CD14-positive monocyte (primary cell): ENCODE measurements at regions not wholly inside any gene's neighbourhood (a gene's known extent, or its start where the extent isn't known, plus 50 kb on each side); places are given as distances from the start of the nearest gene placed in this dataset.
A peak's percentile ranks its signal among the peaks of the same experiment; 100 is the strongest.

Experiments used
- DNase-seq, 3 donors: peaks; one replicate each; pipeline ENCODE4 v3.0.0-alpha.2; 2011 to 2022
- H2AFZ ChIP-seq: 2 replicates; pipeline ENCODE4 v1.6.0; 2012; ENCODE audit warnings: mild to moderate bottlenecking, low read depth, low read length, inconsistent platforms; ENCODE audit not compliant: insufficient read depth, poor library complexity, severe bottlenecking
- H3K27ac ChIP-seq, 2 donors: 1 replicate in 1 of 2; 2 replicates in 1 of 2; pipeline ENCODE4 v1.5.1; 2012 to 2013; ENCODE audit warnings: low read length in 2 of 2, control low read depth in 1 of 2, inconsistent platforms in 1 of 2, low read depth in 1 of 2, mild to moderate bottlenecking in 1 of 2
- H3K27me3 ChIP-seq, 2 donors: one replicate each; pipeline versions ENCODE4 v1.6.0 to v1.6.1; 2011 to 2013; ENCODE audit warnings: low read length in 2 of 2; ENCODE audit not compliant: control insufficient read depth in 2 of 2, insufficient read depth in 2 of 2
- H3K36me3 ChIP-seq, 2 donors: replicated peaks in 1 of 2; 1 replicate in 1 of 2; 2 replicates in 1 of 2; pipeline versions ENCODE4 v1.5.1 to v1.6.1; 2012 to 2013; ENCODE audit warnings: low read length in 2 of 2, control low read depth in 1 of 2, inconsistent platforms in 1 of 2, mild to moderate bottlenecking in 1 of 2; ENCODE audit not compliant: insufficient read depth in 2 of 2, control insufficient read depth in 1 of 2
- H3K4me1 ChIP-seq, 2 donors: 1 replicate in 1 of 2; 2 replicates in 1 of 2; pipeline versions ENCODE4 v1.5.1 to v1.6.1; 2012 to 2013; ENCODE audit warnings: low read length in 2 of 2, control low read depth in 1 of 2, inconsistent platforms in 1 of 2, mild to moderate bottlenecking in 1 of 2, moderate library complexity in 1 of 2; ENCODE audit not compliant: insufficient read depth in 2 of 2, control insufficient read depth in 1 of 2
- H3K4me2 ChIP-seq: replicated peaks from 2 replicates; pipeline ENCODE3; 2012; ENCODE audit warnings: low read length, moderate library complexity, mild to moderate bottlenecking; ENCODE audit not compliant: poor library complexity, severe bottlenecking; ENCODE audit errors: extremely low read depth
- H3K4me3 ChIP-seq, 3 experiments: fragments of 200-600 bp in 1 of 3; sonication (generic) in 1 of 3; replicated peaks in 1 of 3; 1 replicate in 2 of 3; 2 replicates in 1 of 3; pipeline ENCODE4 v1.5.1; 2011 to 2013; ENCODE audit warnings: low read length in 3 of 3, mild to moderate bottlenecking in 3 of 3, control low read depth in 2 of 3, low read depth in 2 of 3, inconsistent platforms in 1 of 3, moderate library complexity in 1 of 3
- H3K79me2 ChIP-seq: 2 replicates; pipeline ENCODE4 v1.6.0; 2012; ENCODE audit warnings: mild to moderate bottlenecking, control low read depth, inconsistent platforms, low read length, moderate library complexity; ENCODE audit not compliant: insufficient read depth
- H3K9ac ChIP-seq: 2 replicates; pipeline ENCODE4 v1.6.0; 2017; ENCODE audit warnings: low read length, mild to moderate bottlenecking; ENCODE audit not compliant: insufficient read depth, poor library complexity, severe bottlenecking
- H3K9me3 ChIP-seq, 2 donors: replicated peaks in 1 of 2; 1 replicate in 1 of 2; 2 replicates in 1 of 2; pipeline versions ENCODE4 v1.5.1 to v1.6.1; 2012 to 2013; ENCODE audit warnings: low read length in 2 of 2, control low read depth in 1 of 2; ENCODE audit not compliant: control insufficient read depth in 1 of 2, insufficient read depth in 1 of 2
- H4K20me1 ChIP-seq: 2 replicates; pipeline ENCODE4 v1.6.0; 2012; ENCODE audit warnings: mild to moderate bottlenecking, low read length, control low read depth, moderate library complexity; ENCODE audit not compliant: insufficient read depth
- H3K27ac Mint-ChIP-seq, 7 donors: one replicate each; pipeline ENCODE4 v1.8.0; 2020; ENCODE audit warnings: mild to moderate bottlenecking in 7 of 7, mixed read lengths in 7 of 7, moderate library complexity in 6 of 7, inconsistent platforms in 2 of 7
- H3K27me3 Mint-ChIP-seq, 3 donors: one replicate each; pipeline ENCODE4 v1.8.0; 2021 to 2022; ENCODE audit warnings: low read depth in 3 of 3, mild to moderate bottlenecking in 3 of 3, mixed read lengths in 3 of 3, moderate library complexity in 3 of 3, inconsistent platforms in 1 of 3
- H3K36me3 Mint-ChIP-seq, 2 donors: one replicate each; pipeline ENCODE4 v1.8.0; 2020; ENCODE audit warnings: mixed read lengths in 2 of 2, inconsistent platforms in 1 of 2, mild to moderate bottlenecking in 1 of 2
- H3K4me1 Mint-ChIP-seq: one replicate; pipeline ENCODE4 v1.8.0; 2020; ENCODE audit warnings: mild to moderate bottlenecking, mixed read lengths
- H3K4me3 Mint-ChIP-seq, 2 donors: one replicate each; pipeline ENCODE4 v1.8.0; 2020; ENCODE audit warnings: mild to moderate bottlenecking in 2 of 2, mixed read lengths in 2 of 2, moderate library complexity in 1 of 2
- H3K9me3 Mint-ChIP-seq, 7 donors: one replicate each; pipeline ENCODE4 v1.8.0; 2020 to 2022; ENCODE audit warnings: mixed read lengths in 7 of 7, mild to moderate bottlenecking in 6 of 7, moderate library complexity in 6 of 7, inconsistent platforms in 2 of 7
- WGBS: methylation state at CpG from one replicate; pipeline ENCODE4 v1.1.5; 2013; ENCODE audit warnings: missing lambda C conversion rate; ENCODE audit not compliant: insufficient coverage; 5-methylcytosine and 5-hydroxymethylcytosine counted together
- intact Hi-C, 2 donors: fragments of 100-400 bp; cut with micrococcal nuclease; formaldehyde crosslinking; loops; one replicate each; pipeline versions ENCODE4 v1.15.0 to v1.15.1; 2023
- TF ChIP-seq, protein P1 (sequence below): fragments of 200-600 bp; IDR thresholded peaks from one replicate; pipeline ENCODE4 v1.8.0; 2022; ENCODE audit warnings: antibody characterized with exemption, mild to moderate bottlenecking

DNA sequence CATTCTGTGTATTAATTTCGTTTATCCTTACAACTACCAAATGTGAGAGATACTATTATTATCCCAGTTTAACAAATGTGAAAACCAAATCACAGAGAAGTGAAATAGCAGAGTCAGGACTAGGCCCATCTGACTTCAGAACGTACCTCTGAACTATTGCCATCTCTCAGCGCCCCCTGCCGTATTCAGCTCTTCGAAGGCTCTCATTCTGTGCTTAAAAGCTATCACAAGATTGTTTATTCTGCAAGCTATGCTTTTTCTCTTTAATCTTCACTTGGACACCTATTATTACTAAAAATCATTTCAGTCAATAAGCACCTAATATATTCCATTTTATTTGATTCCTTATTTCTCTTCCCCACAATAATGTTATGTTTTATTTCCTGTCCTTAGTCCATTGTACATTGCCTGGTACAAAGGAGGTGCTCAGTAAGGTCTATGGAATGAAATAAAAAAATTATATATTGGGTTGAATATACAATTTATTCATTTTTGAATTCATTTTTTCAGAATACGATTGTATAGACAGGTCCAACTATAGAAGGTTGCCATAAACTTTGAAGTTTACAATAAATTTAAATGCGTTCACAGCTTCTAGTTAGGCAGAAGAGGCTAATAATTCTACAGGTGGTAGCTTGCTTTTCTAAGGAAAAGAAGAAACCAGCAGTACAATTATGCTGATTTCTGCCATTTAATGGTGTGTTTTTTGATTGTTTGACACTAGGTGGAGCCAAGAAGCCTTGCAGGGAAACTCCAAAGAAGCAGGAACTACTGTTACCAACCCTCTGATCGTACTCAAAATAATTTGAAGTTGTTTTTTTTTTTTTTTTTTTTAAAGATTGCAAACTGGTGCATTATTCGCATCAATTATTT is 202.2 kb upstream of the DMRTA1 start:
- peaks cover 3 to 27% (median 10%) of the 10 kb centered on the region in 3 donors for H3K27me3 Mint-ChIP-seq
- Histone ChIP-seq H3K4me3 (peak overlapping the region in 1 of 3 experiments; percentile 17), H3K36me3 (no peaks in the 10 kb centered on the region), H3K79me2 (no peaks in the 10 kb centered on the region), H3K9ac (no peak overlapping the region), H3K27ac (no peak overlapping the region), H3K4me1 (peaks cover 18 to 34% of the 10 kb centered on the region in 2 donors), H4K20me1 (no peaks in the 10 kb centered on the region), H3K27me3 (peaks cover 19 to 20% of the 10 kb centered on the region in 2 donors), H3K4me2 (peak overlapping the region; percentile 27), H3K9me3 (no peaks in the 10 kb centered on the region), H2AFZ (no peak overlapping the region)
- TF ChIP-seq, protein P1, sequence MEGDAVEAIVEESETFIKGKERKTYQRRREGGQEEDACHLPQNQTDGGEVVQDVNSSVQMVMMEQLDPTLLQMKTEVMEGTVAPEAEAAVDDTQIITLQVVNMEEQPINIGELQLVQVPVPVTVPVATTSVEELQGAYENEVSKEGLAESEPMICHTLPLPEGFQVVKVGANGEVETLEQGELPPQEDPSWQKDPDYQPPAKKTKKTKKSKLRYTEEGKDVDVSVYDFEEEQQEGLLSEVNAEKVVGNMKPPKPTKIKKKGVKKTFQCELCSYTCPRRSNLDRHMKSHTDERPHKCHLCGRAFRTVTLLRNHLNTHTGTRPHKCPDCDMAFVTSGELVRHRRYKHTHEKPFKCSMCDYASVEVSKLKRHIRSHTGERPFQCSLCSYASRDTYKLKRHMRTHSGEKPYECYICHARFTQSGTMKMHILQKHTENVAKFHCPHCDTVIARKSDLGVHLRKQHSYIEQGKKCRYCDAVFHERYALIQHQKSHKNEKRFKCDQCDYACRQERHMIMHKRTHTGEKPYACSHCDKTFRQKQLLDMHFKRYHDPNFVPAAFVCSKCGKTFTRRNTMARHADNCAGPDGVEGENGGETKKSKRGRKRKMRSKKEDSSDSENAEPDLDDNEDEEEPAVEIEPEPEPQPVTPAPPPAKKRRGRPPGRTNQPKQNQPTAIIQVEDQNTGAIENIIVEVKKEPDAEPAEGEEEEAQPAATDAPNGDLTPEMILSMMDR, result peak; percentile 81
- no peak overlapping the region for H3K4me3 Mint-ChIP-seq
- 37% methylated on average over 4 of the region's 9 CpGs for WGBS
- DNase-seq, result peak; percentile 46 to 62 (median 58)
- no peak overlapping the region for H3K27ac Mint-ChIP-seq
- H3K4me1 Mint-ChIP-seq, result peaks cover 24% of the 10 kb centered on the region
- peaks cover 0 to under 1% (median 0%) of the 10 kb centered on the region in 7 donors for H3K9me3 Mint-ChIP-seq
- H3K36me3 Mint-ChIP-seq, result no peaks in the 10 kb centered on the region
- intact Hi-C loops, result loop anchor here in 1 of 2 donors (10.0 kb wide), 1 partner anchor 210 kb away; no protein-coding TSS in a partner anchor

GRCh38 chr9:22255337-22255736 is 191.3 kb upstream of the DMRTA1 start:
- intact Hi-C loops, result no loop called here
- no peak for DNase-seq
- peaks cover 3 to 36% (median 25%) of the 10 kb centered on the region in 7 donors for H3K9me3 Mint-ChIP-seq

More at GRCh38 chr9:22255337-22255736, 191.3 kb upstream of the DMRTA1 start:
- no peaks in the 10 kb centered on the region for H3K27me3 ChIP-seq
- Mint-ChIP-seq H3K36me3 (no peaks in the 10 kb centered on the region), H3K4me1 (no peaks in the 10 kb centered on the region), H3K27ac (no peak overlapping the region), H3K4me3 (no peak overlapping the region), H3K27me3 (peaks cover 2 to 13% (median 5%) of the 10 kb centered on the region in 3 donors)
- WGBS, result no CpG with 5 or more reads among the region's 1 CpG
- H3K4me1 ChIP-seq, result no peaks in the 10 kb centered on the region
- TF ChIP-seq, protein P1, result no peak
- H3K4me2 ChIP-seq, result no peak overlapping the region
- H3K9ac ChIP-seq, result no peak overlapping the region
- H3K27ac ChIP-seq, result no peak overlapping the region
- H3K9me3 ChIP-seq, result peaks cover 10 to 15% of the 10 kb centered on the region in 2 donors
- H3K4me3 ChIP-seq, result no peak overlapping the region
- no peaks in the 10 kb centered on the region for H3K79me2 ChIP-seq
- H4K20me1 ChIP-seq, result no peaks in the 10 kb centered on the region
- H2AFZ ChIP-seq, result no peak overlapping the region
- H3K36me3 ChIP-seq, result no peaks in the 10 kb centered on the region
